ENCODE measurements at regions not wholly inside any gene's neighbourhood (a gene's known extent, or its start where the extent isn't known, plus 50 kb on each side); places are given as distances from the start of the nearest gene placed in this dataset.

- no peak for TF ChIP-seq CTCF (conservative IDR thresholded peaks at IDR 0.05; ENCODE audit: low read depth, low read length)
- TF ChIP-seq POLR2A (IDR thresholded peaks at IDR 0.05; ENCODE audit: low read depth, low read length) = no peak
- no peak for TF ChIP-seq CEBPB (IDR thresholded peaks at IDR 0.05; ENCODE audit: low read depth, low read length)
- no peak for TF ChIP-seq RFX5 (IDR thresholded peaks at IDR 0.05; ENCODE audit: low read depth, low read length)
Observed at GRCh38 chr4:65019775-65020174, 610.5 kb upstream of the TECRL start.

Data from IMR-90 (cell line).